HCT116 (cell line): ENCODE measurements at regions not wholly inside any gene's neighbourhood (a gene's known extent, or its start where the extent isn't known, plus 50 kb on each side); places are given as distances from the start of the nearest gene placed in this dataset.

Experiments used
- ATAC-seq: fragments of 200-7000 bp; cut with Tn5 transposase; 2 replicates; pipeline ENCODE4 v1.9.1; 2020; ENCODE audit warnings: mild to moderate bottlenecking, moderate library complexity
- BruUV-seq: library from RNA; stranded (reverse); fragments of 400-500 nt; replicated peaks from 2 replicates; lab custom pipeline; 2021; lab: Mats Ljungman, UMichigan
- CTCF ChIA-PET: fragments of 300-600 bp; sonication (Branson Sonifier 250); formaldehyde crosslinking; loops from one replicate; lab custom pipeline; 2021; ENCODE audit warnings: antibody characterized with exemption; lab: Charles Lee
- POLR2A ChIA-PET: fragments of 300-600, 350-600 bp; sonication (Branson Sonifier 250); formaldehyde crosslinking; loops from one replicate; lab custom pipeline; 2021; ENCODE audit warnings: antibody characterized with exemption; lab: Charles Lee
- RAD21 ChIA-PET, 2 experiments: fragments of 300-600 bp; sonication (Branson Sonifier 250); formaldehyde crosslinking; loops; one replicate each; lab custom pipeline; 2023; ENCODE audit warnings: low total read pairs in 2 of 2; ENCODE audit not compliant: uncharacterized antibody in 2 of 2, unreplicated experiment in 2 of 2, low non-redundant PET in 1 of 2; lab: Charles Lee
- DNase-seq: peaks from one replicate; pipeline ENCODE4 v3.0.0-alpha.2; 2010; ENCODE audit warnings: low read depth, low spot score
- H2AFZ ChIP-seq: fragments of 200-600 bp; shearing (Covaris generic), sonication (generic); 2 replicates; pipeline ENCODE4 v1.6.1; 2017; ENCODE audit warnings: low read depth, mixed run types, mixed read lengths, antibody characterized with exemption, low read length; ENCODE audit not compliant: poor library complexity, severe bottlenecking
- H3K27ac ChIP-seq: 2 replicates; pipeline ENCODE4 v1.5.1; 2012; ENCODE audit warnings: low read depth, low read length
- H3K27me3 ChIP-seq: fragments of 200-600 bp; sonication (generic); 2 replicates; pipeline ENCODE4 v1.6.1; 2016; ENCODE audit warnings: mixed run types, low read length, mixed read lengths; ENCODE audit not compliant: insufficient read depth
- H3K36me3 ChIP-seq, 2 experiments: fragments of 200-500 bp in 1 of 2; fragments of 200-600 bp in 1 of 2; sonication (Bioruptor generic) in 1 of 2; sonication (generic) in 1 of 2; 2 replicates each; pipeline versions ENCODE4 v1.5.1 to v1.6.1; 2014 to 2016; ENCODE audit warnings: low read length in 2 of 2, inconsistent platforms in 1 of 2, mixed read lengths in 1 of 2, mixed run types in 1 of 2; ENCODE audit not compliant: insufficient read depth in 2 of 2, control insufficient read depth in 1 of 2
- H3K4me1 ChIP-seq, 2 experiments: fragments of 200-600 bp in 1 of 2; sonication (generic) in 1 of 2; 2 replicates each; pipeline versions ENCODE4 v1.5.1 to v1.6.1; 2012 to 2017; ENCODE audit warnings: low read length in 2 of 2, inconsistent platforms in 1 of 2, mild to moderate bottlenecking in 1 of 2, mixed read lengths in 1 of 2, mixed run types in 1 of 2, moderate library complexity in 1 of 2; ENCODE audit not compliant: insufficient read depth in 2 of 2, control insufficient read depth in 1 of 2
- H3K4me2 ChIP-seq: fragments of 200-600 bp; sonication (generic); 2 replicates; pipeline ENCODE4 v1.6.1; 2017; ENCODE audit warnings: mixed run types, low read length, mixed read lengths
- H3K4me3 ChIP-seq, 2 experiments: fragments of 200-600 bp in 1 of 2; sonication (generic) in 1 of 2; replicated peaks in 1 of 2; 2 replicates each; pipeline ENCODE4 v1.5.1; 2011 to 2016; ENCODE audit warnings: low read length in 2 of 2, control low read depth in 1 of 2, low read depth in 1 of 2, mild to moderate bottlenecking in 1 of 2, mixed read lengths in 1 of 2, mixed run types in 1 of 2
- H3K79me2 ChIP-seq: fragments of 200-600 bp; sonication (generic); 2 replicates; pipeline ENCODE4 v1.6.1; 2017; ENCODE audit warnings: mild to moderate bottlenecking, mixed run types, low read length, moderate library complexity, mixed read lengths; ENCODE audit not compliant: insufficient read depth
- H3K9ac ChIP-seq: fragments of 200-600 bp; sonication (generic); 2 replicates; pipeline ENCODE4 v1.6.1; 2016; ENCODE audit warnings: low read length, mixed read lengths
- H3K9me2 ChIP-seq: fragments of 200-600 bp; sonication (generic), shearing (Covaris generic); 2 replicates; pipeline ENCODE4 v1.6.1; 2017; ENCODE audit warnings: mixed run types, mild to moderate bottlenecking, moderate library complexity; ENCODE audit not compliant: insufficient read depth
- H3K9me3 ChIP-seq, 2 experiments: fragments of 200-500 bp in 1 of 2; fragments of 200-600 bp in 1 of 2; sonication (Bioruptor generic) in 1 of 2; sonication (generic) in 1 of 2; 2 replicates each; pipeline ENCODE4 v1.6.1; 2014 to 2017; ENCODE audit warnings: low read length in 2 of 2, mixed read lengths in 2 of 2, inconsistent platforms in 1 of 2, low read depth in 1 of 2, mild to moderate bottlenecking in 1 of 2, mixed run types in 1 of 2, moderate library complexity in 1 of 2; ENCODE audit not compliant: control insufficient read depth in 1 of 2, insufficient read depth in 1 of 2
- H4K20me1 ChIP-seq: fragments of 200-600 bp; sonication (generic), shearing (Covaris generic); 2 replicates; pipeline ENCODE4 v1.6.1; 2017; ENCODE audit warnings: mixed run types, mild to moderate bottlenecking, moderate library complexity; ENCODE audit not compliant: insufficient read depth
- CBX3 ChIP-seq: IDR thresholded peaks from 2 replicates; pipeline ENCODE4 v1.6.1; 2012; ENCODE audit warnings: low read depth
- EGR1 ChIP-seq: IDR thresholded peaks from 2 replicates; pipeline ENCODE4 v1.6.1; 2012; ENCODE audit warnings: low read depth
- EZH2 ChIP-seq: fragments of 200-600 bp; sonication (generic); IDR thresholded peaks from 2 replicates; pipeline ENCODE4 v1.6.1; 2017; ENCODE audit warnings: antibody characterized with exemption, mixed run types
- EZH2phosphoT487 ChIP-seq: fragments of 200-600 bp; IDR thresholded peaks from 2 replicates; pipeline ENCODE4 v1.6.1; 2018; ENCODE audit warnings: antibody characterized with exemption, borderline replicate concordance
- FOSL1 ChIP-seq: IDR thresholded peaks from 2 replicates; pipeline ENCODE4 v1.6.1; 2012; ENCODE audit warnings: low read depth
- POLR2AphosphoS5 ChIP-seq: IDR thresholded peaks from 2 replicates; pipeline ENCODE4 v1.6.1; 2011; ENCODE audit warnings: mild to moderate bottlenecking, low read depth, low read length, moderate library complexity
- RAD21 ChIP-seq: IDR thresholded peaks from 2 replicates; pipeline ENCODE4 v1.6.1; 2012; ENCODE audit warnings: low read depth, mild to moderate bottlenecking
- SIN3A ChIP-seq: IDR thresholded peaks from 2 replicates; pipeline ENCODE4 v1.6.1; 2012; ENCODE audit warnings: low read depth
- SP1 ChIP-seq: IDR thresholded peaks from 2 replicates; pipeline ENCODE4 v1.6.1; 2012; ENCODE audit warnings: low read depth
- SRF ChIP-seq: IDR thresholded peaks from 2 replicates; pipeline ENCODE4 v1.6.1; 2012; ENCODE audit warnings: low read depth
- TCF7L2 ChIP-seq: IDR thresholded peaks from 2 replicates; pipeline ENCODE4 v1.7.0; 2011; ENCODE audit warnings: borderline replicate concordance, inconsistent platforms; ENCODE audit not compliant: insufficient read depth, insufficient read length; ENCODE audit errors: extremely low read depth
- YY1 ChIP-seq: IDR thresholded peaks from 2 replicates; pipeline ENCODE4 v1.6.1; 2011; ENCODE audit warnings: low read length, low read depth, moderate library complexity, mild to moderate bottlenecking; ENCODE audit not compliant: insufficient replicate concordance; ENCODE audit errors: extremely low read depth
- ZFX ChIP-seq: fragments of 450-650 bp; IDR thresholded peaks from 2 replicates; pipeline ENCODE4 v1.6.1; 2017
- ZNF274 ChIP-seq: fragments of 200-500 bp; sonication (Bioruptor generic); IDR thresholded peaks from 2 replicates; pipeline ENCODE4 v1.6.1; 2014; ENCODE audit warnings: mild to moderate bottlenecking, low read depth, low read length, inconsistent platforms
- intact Hi-C: fragments of 100-400 bp; cut with micrococcal nuclease; formaldehyde crosslinking; loops from 2 replicates; pipeline ENCODE4 v1.10.0; 2022
- TF ChIP-seq, protein P1 (sequence below): IDR thresholded peaks from 2 replicates; pipeline ENCODE4 v1.6.1; 2012
- TF ChIP-seq, protein P2 (sequence below): IDR thresholded peaks from 2 replicates; pipeline ENCODE4 v1.6.1; 2011; ENCODE audit warnings: mild to moderate bottlenecking, low read length, moderate library complexity; ENCODE audit not compliant: insufficient replicate concordance; ENCODE audit errors: extremely low read depth
- TF ChIP-seq, protein P3 (sequence below), 3 experiments: fragments of 200-600 bp in 1 of 3; sonication (generic) in 1 of 3; IDR thresholded peaks in 2 of 3; conservative IDR thresholded peaks in 1 of 3; 2 replicates each; pipeline ENCODE4 v1.5.1; 2012 to 2017; ENCODE audit warnings: low read depth in 2 of 3, low read length in 2 of 3, antibody characterized with exemption in 1 of 3, borderline replicate concordance in 1 of 3, control low read depth in 1 of 3, mild to moderate bottlenecking in 1 of 3, mixed read lengths in 1 of 3, mixed run types in 1 of 3, moderate library complexity in 1 of 3; ENCODE audit not compliant: insufficient read depth in 1 of 3
- TF ChIP-seq, protein P4 (sequence below): IDR thresholded peaks from 2 replicates; pipeline ENCODE4 v1.6.1; 2012

DNA sequence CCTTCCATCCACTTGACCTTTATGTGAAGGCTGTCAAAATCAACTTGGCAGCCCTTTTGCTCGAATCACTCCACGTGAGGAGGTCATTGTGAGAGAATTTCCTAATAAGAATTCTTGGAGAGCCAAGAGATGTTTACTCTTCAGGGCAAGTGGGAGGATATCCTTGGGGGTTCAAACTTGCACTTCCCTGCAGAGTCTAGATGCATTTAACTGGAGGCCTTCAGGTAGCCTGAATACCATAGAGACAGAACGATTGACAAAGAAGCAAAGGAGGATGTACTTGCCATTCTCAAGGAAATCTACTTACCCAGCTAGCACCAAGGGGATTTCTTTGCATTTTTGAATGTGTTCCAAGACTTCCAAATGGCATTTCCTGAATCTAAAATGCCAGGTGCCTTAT lies 1702.6 kb upstream of the FLRT2 start:
- Histone ChIP-seq H3K4me2 (no peak overlapping the region), H3K4me3 (no peak overlapping the region)
- ATAC-seq (no peak), DNase-seq (no peak)
- POLR2A ChIA-PET = no interaction called here
- CTCF ChIA-PET = no interaction called here
- TF ChIP-seq FOSL1 (no peak), ZFX (no peak), EZH2phosphoT487 (no peak), SIN3A (no peak), CBX3 (no peak), ZNF274 (no peak), SP1 (no peak), RAD21 (no peak), YY1 (no peak), POLR2AphosphoS5 (no peak), EZH2 (no peak), EGR1 (no peak), SRF (no peak), TCF7L2 (no peak)
- TF ChIP-seq, protein P1, sequence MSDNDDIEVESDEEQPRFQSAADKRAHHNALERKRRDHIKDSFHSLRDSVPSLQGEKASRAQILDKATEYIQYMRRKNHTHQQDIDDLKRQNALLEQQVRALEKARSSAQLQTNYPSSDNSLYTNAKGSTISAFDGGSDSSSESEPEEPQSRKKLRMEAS = no peak
- TF ChIP-seq, protein P2, sequence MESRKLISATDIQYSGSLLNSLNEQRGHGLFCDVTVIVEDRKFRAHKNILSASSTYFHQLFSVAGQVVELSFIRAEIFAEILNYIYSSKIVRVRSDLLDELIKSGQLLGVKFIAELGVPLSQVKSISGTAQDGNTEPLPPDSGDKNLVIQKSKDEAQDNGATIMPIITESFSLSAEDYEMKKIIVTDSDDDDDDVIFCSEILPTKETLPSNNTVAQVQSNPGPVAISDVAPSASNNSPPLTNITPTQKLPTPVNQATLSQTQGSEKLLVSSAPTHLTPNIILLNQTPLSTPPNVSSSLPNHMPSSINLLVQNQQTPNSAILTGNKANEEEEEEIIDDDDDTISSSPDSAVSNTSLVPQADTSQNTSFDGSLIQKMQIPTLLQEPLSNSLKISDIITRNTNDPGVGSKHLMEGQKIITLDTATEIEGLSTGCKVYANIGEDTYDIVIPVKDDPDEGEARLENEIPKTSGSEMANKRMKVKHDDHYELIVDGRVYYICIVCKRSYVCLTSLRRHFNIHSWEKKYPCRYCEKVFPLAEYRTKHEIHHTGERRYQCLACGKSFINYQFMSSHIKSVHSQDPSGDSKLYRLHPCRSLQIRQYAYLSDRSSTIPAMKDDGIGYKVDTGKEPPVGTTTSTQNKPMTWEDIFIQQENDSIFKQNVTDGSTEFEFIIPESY = no peak
- TF ChIP-seq, protein P3, sequence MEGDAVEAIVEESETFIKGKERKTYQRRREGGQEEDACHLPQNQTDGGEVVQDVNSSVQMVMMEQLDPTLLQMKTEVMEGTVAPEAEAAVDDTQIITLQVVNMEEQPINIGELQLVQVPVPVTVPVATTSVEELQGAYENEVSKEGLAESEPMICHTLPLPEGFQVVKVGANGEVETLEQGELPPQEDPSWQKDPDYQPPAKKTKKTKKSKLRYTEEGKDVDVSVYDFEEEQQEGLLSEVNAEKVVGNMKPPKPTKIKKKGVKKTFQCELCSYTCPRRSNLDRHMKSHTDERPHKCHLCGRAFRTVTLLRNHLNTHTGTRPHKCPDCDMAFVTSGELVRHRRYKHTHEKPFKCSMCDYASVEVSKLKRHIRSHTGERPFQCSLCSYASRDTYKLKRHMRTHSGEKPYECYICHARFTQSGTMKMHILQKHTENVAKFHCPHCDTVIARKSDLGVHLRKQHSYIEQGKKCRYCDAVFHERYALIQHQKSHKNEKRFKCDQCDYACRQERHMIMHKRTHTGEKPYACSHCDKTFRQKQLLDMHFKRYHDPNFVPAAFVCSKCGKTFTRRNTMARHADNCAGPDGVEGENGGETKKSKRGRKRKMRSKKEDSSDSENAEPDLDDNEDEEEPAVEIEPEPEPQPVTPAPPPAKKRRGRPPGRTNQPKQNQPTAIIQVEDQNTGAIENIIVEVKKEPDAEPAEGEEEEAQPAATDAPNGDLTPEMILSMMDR (IDR thresholded peaks at IDR 0.05 in 2 of 3, conservative IDR thresholded peaks at IDR 0.05 in 1 of 3; ENCODE audit: borderline replicate concordance in 1 of 3, insufficient read depth in 1 of 3, low read depth in 2 of 3, low read length in 2 of 3) = no peak
- TF ChIP-seq, protein P4, sequence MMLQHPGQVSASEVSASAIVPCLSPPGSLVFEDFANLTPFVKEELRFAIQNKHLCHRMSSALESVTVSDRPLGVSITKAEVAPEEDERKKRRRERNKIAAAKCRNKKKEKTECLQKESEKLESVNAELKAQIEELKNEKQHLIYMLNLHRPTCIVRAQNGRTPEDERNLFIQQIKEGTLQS = no peak
- TF ChIP-seq, all 23 proteins: peak for 0
- Histone ChIP-seq H4K20me1 (no peaks in the 10 kb centered on the region), H2AFZ (no peak overlapping the region), H3K9me2 (no peaks in the 10 kb centered on the region), H3K27me3 (no peaks in the 10 kb centered on the region), H3K27ac (no peak overlapping the region), H3K79me2 (no peaks in the 10 kb centered on the region), H3K9ac (no peak overlapping the region), H3K4me1 (no peaks in the 10 kb centered on the region), H3K9me3 (peaks cover 5 to 34% of the 10 kb centered on the region in 2 experiments; a peak in 2 of 4 replicates), H3K36me3 (no peaks in the 10 kb centered on the region)
- intact Hi-C loops = no loop called here
- RAD21 ChIA-PET = no interaction called here
- BruUV-seq = no TSS peak
